ENCODE measurements at regions not wholly inside any gene's neighbourhood (a gene's known extent, or its start where the extent isn't known, plus 50 kb on each side); places are given as distances from the start of the nearest gene placed in this dataset.

DNA sequence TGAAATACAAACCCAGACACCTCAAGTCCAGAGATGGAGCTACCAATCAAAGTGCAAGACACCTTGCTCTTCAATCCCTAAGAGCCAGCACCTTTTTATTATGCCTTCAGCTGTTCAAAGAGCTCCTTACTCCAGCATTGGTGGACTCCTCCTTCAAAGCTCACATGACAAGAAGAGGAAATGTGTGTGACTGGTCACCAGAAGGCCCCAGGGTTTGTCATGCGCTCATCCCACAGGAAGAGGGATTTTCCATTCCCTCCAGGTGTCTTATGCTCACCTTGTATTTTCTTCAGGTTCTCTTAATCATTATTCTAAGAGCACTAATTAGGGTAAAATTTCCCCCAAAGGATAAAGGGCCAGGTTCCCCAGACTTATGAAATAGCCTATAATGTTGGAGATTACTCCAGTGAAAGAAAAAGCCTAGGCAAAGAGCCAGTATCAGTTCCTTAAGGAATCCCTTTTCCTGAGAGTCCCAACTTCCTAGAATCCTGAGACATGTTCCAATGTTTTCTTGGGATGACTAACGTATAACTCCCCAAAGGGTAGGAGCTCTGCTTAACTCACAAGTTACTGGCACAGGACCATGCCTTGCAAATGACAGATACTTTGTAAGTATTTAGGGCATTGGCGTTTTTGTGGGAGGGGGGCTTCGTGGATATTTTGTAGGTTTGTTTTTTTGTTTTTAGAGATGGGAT is 56.9 kb upstream of the SOX9 start:
- DNase-seq (ENCODE audit: insufficient read length): no peak
- no peak for FAIRE-seq

GRCh38 chr17:72064606-72065193 is 56.1 kb upstream of the SOX9 start:
- DNase-seq (ENCODE audit: insufficient read length): no peak
- TF ChIP-seq POLR2AphosphoS5 (IDR thresholded peaks at IDR 0.05; ENCODE audit: low read depth, low read length) (no peak), POLR2A (IDR thresholded peaks at IDR 0.05; ENCODE audit: low read depth, low read length) (no peak), TAF1 (IDR thresholded peaks at IDR 0.05; ENCODE audit: borderline replicate concordance, low read depth, low read length) (no peak)
- no peak for FAIRE-seq

More for the DNA sequence above, 56.9 kb upstream of the SOX9 start:
- no peak for TF ChIP-seq TAF1 (IDR thresholded peaks at IDR 0.05; ENCODE audit: borderline replicate concordance, low read depth, low read length)
- TF ChIP-seq POLR2AphosphoS5 (IDR thresholded peaks at IDR 0.05; ENCODE audit: low read depth, low read length): no peak
- no peak for TF ChIP-seq POLR2A (IDR thresholded peaks at IDR 0.05; ENCODE audit: low read depth, low read length)

DNA sequence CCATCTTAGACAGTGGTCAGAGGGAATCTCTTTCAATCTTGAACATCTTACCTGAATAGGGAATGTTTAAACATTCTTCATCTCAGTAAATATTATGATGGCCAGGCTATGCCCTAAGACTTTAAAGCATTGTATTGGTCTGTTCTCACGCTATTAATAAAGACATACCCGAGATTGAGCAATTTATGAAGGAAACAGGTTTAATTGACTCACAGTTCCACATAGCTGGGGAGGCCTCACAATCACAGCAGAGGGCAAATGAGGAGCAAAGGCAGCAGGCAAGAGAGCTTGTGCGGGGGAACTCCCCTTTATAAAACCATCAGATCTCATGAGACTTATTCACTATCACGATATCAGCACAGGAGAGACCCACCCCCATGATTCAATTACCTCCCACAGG is 55.3 kb upstream of the SOX9 start:
- DNase-seq (ENCODE audit: insufficient read length) (no peak), FAIRE-seq (no peak)
- TF ChIP-seq POLR2A (IDR thresholded peaks at IDR 0.05; ENCODE audit: low read depth, low read length): no peak
- TF ChIP-seq POLR2AphosphoS5 (IDR thresholded peaks at IDR 0.05; ENCODE audit: low read depth, low read length): no peak
- TF ChIP-seq TAF1 (IDR thresholded peaks at IDR 0.05; ENCODE audit: borderline replicate concordance, low read depth, low read length): no peak

DNA sequence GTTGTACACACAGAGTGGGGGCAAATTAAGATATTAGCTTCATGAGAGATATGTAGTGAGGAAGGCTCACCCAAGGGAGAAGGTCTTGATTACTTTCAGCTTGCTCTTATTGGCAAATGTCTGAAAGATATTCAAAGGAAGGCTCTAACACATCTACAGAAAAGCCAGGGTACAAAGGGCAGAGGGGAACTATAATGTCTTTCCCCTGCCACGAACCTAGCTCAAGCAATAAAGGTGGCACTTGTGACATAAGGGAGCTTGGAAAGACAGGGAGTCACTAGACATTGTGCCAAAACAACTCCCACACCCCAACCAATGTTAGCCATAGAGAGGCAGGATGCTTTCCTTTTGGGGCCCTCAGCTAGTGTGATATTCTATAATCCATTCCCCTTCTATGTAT is 52.2 kb upstream of the SOX9 start:
- no peak for FAIRE-seq
- no peak for DNase-seq (ENCODE audit: insufficient read length)
- TF ChIP-seq TAF1 (IDR thresholded peaks at IDR 0.05; ENCODE audit: borderline replicate concordance, low read depth, low read length) (no peak), POLR2AphosphoS5 (IDR thresholded peaks at IDR 0.05; ENCODE audit: low read depth, low read length) (no peak), POLR2A (IDR thresholded peaks at IDR 0.05; ENCODE audit: low read depth, low read length) (no peak)

DNA sequence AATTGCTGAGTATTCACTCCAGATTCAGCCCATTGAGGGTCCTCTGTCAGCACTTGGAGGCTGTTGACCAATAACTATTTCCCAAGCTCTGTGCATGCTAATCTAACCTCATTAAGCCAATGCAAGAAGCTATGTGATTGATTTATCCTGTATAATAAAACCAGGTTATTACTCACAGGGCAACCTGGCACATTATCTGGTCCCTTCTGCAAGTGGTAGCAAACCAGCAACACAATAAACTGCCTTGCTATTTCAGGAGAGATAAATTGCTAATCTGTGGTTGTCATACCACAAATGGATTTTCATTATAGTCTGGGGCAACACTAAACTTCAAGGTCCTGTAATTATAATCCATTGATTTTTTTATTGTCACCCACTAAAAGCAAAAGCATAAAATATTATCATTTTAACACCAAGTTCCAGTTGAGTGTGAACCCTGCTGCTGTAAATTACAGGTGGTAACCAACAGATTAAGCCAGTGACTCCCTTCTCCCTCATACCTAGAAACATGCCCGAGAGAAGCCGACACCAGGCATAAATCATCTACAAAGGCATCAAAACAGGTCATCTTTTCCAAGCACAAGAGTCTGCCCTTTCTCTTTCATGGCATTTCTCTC is 51.1 kb upstream of the SOX9 start:
- TF ChIP-seq POLR2AphosphoS5 (IDR thresholded peaks at IDR 0.05; ENCODE audit: low read depth, low read length): no peak
- no peak for TF ChIP-seq TAF1 (IDR thresholded peaks at IDR 0.05; ENCODE audit: borderline replicate concordance, low read depth, low read length)
- TF ChIP-seq POLR2A (IDR thresholded peaks at IDR 0.05; ENCODE audit: low read depth, low read length): no peak
- no peak for DNase-seq (ENCODE audit: insufficient read length)
- FAIRE-seq: no peak
